Keratinocyte (primary cell): ENCODE measurements at regions not wholly inside any gene's neighbourhood (a gene's known extent, or its start where the extent isn't known, plus 50 kb on each side); places are given as distances from the start of the nearest gene placed in this dataset.

Experiments used
- CTCF ChIP-seq, 3 experiments: IDR thresholded peaks in 1 of 3; conservative IDR thresholded peaks in 1 of 3; optimal IDR thresholded peaks in 1 of 3; 2 replicates in 2 of 3; 3 replicates in 1 of 3; pipeline versions ENCODE3 to v1.5.1; 2011; ENCODE audit warnings: low read length in 3 of 3, mild to moderate bottlenecking in 3 of 3, moderate library complexity in 2 of 3, control low read depth in 1 of 3, inconsistent platforms in 1 of 3; ENCODE audit not compliant: insufficient read depth in 2 of 3; ENCODE audit errors: extremely low read depth in 1 of 3
- EZH2 ChIP-seq: IDR thresholded peaks from one replicate; pipeline ENCODE4 v1.6.1; 2012; ENCODE audit warnings: inconsistent platforms, mild to moderate bottlenecking, low read length, moderate library complexity

GRCh38 chr12:92398565-92399309 lies 253.1 kb upstream of the BTG1 start:
- no peak for TF ChIP-seq CTCF (optimal IDR thresholded peaks at IDR 0.05 in 1 of 3, IDR thresholded peaks at IDR 0.05 in 1 of 3, conservative IDR thresholded peaks at IDR 0.05 in 1 of 3; ENCODE audit: extremely low read depth in 1 of 3, insufficient read depth in 2 of 3, low read length in 3 of 3)
- TF ChIP-seq EZH2, result no peak
